A673 (cell line): ENCODE measurements at regions not wholly inside any gene's neighbourhood (a gene's known extent, or its start where the extent isn't known, plus 50 kb on each side); places are given as distances from the start of the nearest gene placed in this dataset.

Experiments
- CTCF ChIP-seq: fragments of 300-800, 200-600 bp; sonication (generic); conservative IDR thresholded peaks from 2 replicates; pipeline ENCODE4 v1.5.1; 2017; ENCODE audit warnings: low read depth, mild to moderate bottlenecking, antibody characterized with exemption, low read length, moderate library complexity, mixed read lengths
- EZH2 ChIP-seq: fragments of 200-600 bp; sonication (generic); IDR thresholded peaks from 2 replicates; pipeline ENCODE4 v1.6.1; 2017; ENCODE audit warnings: borderline replicate concordance, low read depth, mild to moderate bottlenecking, mixed read lengths, antibody characterized with exemption, low read length; ENCODE audit not compliant: poor library complexity, severe bottlenecking

GRCh38 chr12:18811273-18811672 is 73.4 kb downstream of the CAPZA3 start:
- no peak for TF ChIP-seq CTCF
- no peak for TF ChIP-seq EZH2
